Fibroblast of gingiva (primary cell): ENCODE measurements at regions not wholly inside any gene's neighbourhood (a gene's known extent, or its start where the extent isn't known, plus 50 kb on each side); places are given as distances from the start of the nearest gene placed in this dataset.
"Not testable (repeated sequence)": the region's sequence is repeated elsewhere in the genome, so short reads cannot be mapped to it uniquely, and the experiment has no call there.

Experiments used
- DNase-seq: peaks from one replicate; pipeline ENCODE4 v3.0.0-alpha.2; 2011; ENCODE audit warnings: low read depth

DNA sequence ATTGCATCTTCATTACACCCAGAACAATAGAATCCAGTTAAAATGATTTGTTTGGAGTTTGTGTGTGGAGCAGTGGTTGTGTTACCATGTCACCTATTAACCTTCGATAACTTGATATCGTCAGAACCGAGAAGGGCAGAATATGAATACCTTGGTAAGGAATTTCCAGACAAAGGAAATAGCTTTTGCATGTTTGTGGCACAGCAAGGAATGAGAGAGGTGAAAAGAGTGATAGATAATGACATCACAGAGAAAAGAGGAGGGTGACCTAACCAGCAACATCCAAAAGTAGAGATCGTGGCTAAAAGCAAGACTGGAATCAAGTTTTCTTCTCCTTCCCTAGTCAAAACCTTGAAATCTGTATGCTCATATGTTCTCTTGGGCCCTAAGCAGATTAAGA is 244.6 kb upstream of the NEGR1 start:
- no peak for DNase-seq

GRCh38 chr1:72524021-72524420 is 241.7 kb upstream of the NEGR1 start:
- DNase-seq = no peak

GRCh38 chr1:72521659-72522058 is 239.3 kb upstream of the NEGR1 start:
- no peak for DNase-seq

GRCh38 chr1:72516826-72517225 is 234.5 kb upstream of the NEGR1 start:
- DNase-seq = peak; percentile 4

GRCh38 chr1:72516264-72516663 is 233.9 kb upstream of the NEGR1 start:
- no peak for DNase-seq

DNA sequence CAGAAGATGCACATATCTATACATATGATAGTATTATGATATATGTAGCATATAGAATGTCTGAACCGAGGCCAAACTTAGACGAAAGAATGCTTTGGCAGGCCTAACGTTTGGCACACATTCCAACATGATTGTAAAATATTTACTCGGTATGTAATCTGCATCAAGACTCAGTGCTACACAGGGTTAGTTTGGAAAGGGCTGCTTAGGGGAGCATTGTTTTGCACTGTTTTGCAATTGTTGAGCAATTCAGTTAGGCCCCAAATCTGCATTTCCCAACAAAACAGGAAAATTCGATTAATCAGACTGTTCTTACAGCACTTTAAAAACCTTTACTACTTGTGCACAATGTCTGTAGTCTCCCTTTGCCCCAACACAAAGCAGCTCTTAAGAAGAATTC is 216.0 kb upstream of the NEGR1 start:
- DNase-seq = peak; percentile 39

GRCh38 chr1:72489801-72490200 is 207.5 kb upstream of the NEGR1 start:
- no peak for DNase-seq

- DNase-seq = peak; percentile 20
These were observed 203.5 kb upstream of the NEGR1 start for GRCh38 chr1:72485801-72486200.

DNA sequence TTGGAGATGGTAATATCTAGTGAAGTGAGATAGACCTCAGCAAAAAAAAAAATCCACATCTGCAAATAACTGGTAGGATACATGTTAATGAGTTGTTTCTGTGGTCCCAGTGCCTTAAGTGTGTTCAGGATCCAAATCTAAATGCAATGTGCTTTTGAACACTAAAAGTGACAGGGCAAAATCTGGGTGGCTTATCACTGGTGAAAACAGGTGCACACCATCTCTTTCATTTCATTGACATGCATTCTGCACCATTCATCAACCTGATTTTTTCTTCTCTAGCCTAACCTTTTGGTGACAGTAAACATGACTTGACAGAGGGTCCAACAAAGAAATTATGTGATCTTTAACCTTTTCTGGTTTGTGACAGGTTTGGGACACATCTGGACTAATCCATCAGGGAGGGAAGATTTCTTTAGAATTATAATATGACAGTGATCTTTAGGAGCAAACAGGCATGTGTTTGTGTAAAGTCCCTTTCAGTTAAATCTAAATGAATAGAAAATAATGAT is 201.6 kb upstream of the NEGR1 start:
- no peak for DNase-seq

DNA sequence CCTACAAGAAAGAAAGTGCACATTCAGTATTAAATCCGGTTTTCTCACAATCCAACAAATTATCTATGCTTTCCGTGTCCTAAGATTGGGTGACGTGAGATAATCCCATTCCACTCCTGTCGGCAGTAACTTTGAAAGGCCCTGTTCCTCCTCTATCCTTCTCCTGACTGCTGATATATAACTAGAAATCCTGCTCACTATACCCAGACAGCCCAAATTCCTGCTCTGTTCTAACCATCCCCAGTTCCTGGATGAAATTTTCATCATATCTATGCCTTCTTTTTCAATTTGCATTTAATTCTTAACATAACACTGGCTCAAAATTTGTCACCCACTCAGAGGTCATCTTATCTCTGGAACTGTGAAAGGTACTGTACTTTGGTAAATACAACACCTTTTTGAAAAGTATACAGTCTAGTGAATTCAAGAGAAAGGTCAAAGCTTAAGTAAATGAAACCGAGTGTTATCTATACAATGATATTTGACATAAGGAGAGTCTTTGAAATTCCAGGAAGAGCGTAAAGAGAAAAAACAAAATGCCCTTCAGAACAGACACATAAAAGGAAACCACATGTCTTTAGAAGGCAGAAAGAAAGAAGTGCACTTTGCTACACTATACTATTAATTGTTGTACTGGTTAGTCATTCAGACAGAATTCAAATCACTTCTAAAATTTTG is 200.5 kb upstream of the NEGR1 start:
- DNase-seq = no peak

- no peak for DNase-seq
These were observed 199.2 kb upstream of the NEGR1 start for GRCh38 chr1:72481420-72481970.

DNA sequence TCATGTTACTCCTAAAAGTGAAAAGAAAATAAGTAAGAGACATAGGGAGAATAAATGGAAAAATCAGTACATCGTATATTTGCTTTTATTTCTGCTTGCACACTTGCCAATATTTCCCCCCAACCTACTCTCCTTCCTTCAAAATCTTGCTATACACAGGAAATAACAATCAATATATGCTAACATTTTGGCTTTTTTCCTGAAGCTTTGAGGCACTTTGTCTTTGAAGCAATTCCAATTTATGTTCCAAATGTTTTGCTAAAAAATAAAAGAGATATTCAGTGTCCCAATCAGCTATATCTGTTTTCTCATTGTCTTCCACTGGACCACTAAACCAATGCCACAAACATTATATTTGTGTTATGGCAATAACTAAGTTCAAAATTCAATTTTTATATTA is 184.0 kb upstream of the NEGR1 start:
- no peak for DNase-seq

DNA sequence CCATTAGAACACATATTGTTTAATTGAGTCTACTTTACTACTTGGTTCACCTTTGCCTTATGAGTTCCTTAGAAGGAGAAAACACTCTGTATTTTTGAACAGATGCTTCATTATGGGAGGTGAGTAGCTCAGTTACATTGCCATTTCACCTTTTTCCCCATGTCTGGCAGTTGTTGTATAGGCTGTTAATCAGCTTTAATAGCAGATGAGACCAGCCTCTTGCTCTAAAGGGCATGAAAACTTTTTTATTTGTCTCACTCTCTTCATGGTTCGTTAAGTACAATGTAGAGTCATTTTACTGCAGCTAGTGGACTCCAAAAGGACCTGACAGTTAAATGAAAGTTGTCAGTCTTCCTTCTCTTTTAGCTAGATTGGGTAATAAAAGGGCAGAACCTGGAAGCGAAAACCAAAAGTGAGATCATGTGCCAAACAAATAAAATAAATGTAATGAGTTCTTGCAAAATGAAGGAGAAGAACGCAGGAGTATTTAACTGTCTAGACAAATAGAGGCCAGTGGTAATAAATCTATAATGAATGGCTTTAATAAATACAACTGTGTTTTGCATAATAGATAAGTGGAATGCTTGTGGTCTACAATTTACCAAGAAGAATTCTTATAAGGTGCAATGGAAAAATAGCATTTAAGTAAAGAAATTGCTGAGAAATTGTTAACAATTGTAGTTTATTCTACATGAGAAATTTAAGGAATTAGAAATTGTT is 180.0 kb upstream of the NEGR1 start:
- DNase-seq = no peak

GRCh38 chr1:72442262-72442661 is 159.9 kb upstream of the NEGR1 start:
- no peak for DNase-seq

- DNase-seq = peak; percentile 9
These were observed 156.7 kb upstream of the NEGR1 start for GRCh38 chr1:72439036-72439435.

- no peak for DNase-seq
These were observed 155.9 kb upstream of the NEGR1 start for GRCh38 chr1:72438270-72438669.

DNA sequence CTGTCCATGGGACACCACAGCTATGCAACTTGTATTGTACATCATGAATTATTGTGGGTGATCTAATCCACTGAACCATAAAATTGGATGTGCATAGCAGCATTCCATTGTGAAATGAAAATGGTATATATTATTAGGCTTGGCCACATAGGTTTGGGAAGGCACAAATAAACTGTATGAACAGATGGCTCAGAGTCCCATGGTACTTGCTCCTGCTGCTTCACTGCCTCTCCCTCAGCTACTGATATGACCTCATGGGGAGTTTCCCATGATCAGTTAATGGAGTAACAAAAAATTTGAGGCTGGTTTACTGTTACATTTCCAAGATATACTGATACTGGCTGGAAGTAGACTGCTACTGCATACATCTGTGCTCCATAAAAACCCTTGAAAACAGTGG is 152.7 kb upstream of the NEGR1 start:
- DNase-seq = no peak

- no peak for DNase-seq
These were observed 151.7 kb upstream of the NEGR1 start for GRCh38 chr1:72434070-72434469.

DNA sequence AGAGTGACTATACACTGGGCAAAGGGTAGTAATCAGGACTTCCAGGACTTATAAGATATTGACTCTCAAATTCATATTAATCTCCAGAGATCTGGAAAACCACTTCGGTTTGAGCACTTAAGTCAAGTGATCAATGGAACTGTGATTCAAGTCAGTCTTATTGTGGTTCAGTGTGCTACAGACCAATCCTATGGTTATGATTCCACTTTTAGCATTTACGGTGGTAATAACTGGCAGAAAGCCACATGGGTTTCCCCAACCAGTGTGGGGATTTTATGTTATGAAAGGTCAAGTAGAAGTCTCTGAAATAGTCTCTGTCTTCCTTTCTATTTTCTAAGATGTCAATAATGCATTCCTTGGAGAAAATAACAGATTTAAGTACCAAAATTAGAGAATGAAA is 151.3 kb upstream of the NEGR1 start:
- DNase-seq = no peak

DNA sequence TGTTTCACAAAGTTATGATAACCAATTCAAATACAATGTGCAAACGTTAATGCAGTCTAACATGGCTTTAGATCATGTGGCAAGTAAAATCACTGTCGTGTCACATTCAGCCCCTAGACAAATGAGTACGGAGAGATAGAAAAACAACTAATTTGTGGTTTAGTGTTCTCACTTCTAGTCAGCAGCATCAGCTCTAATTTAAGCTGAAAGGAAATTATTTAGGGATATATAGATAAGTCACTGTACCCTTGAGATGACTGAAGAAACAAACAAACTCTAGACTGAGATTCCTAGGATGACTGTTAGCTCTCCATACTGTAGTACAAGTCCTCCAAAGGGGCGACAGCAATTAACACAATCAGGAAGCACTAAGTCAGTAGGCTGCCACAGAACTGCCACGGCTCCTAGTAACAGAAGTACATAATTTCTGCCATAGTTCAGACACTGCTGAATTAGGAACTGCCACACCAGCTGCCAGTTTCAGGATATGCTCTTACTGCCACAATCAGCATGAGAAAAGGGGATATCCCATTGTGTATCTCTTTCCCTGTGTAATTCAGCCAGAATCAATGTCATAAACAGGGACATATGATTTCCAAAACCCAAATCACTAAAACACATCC is 150.4 kb upstream of the NEGR1 start:
- no peak for DNase-seq

- DNase-seq = no peak
These were observed 149.5 kb upstream of the NEGR1 start for GRCh38 chr1:72431810-72432209.

DNA sequence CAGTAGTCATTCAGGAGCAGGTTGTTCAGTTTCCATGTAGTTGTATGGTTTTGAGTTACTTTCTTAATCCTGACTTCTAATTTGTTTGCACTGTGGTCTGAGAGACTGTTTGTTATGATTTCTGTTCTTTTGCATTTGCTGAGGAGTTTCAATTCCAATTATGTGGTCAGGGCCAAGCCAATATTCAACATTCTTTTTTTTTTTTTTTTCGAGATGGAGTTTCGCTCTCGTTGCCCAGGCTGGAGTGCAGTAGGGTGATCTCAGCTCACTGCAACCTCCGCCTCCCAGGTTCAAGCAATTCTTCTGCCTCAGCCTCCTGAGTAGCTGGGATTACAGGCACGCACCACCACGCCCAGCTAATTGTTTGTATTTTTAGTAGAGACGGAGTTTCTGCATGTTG is 145.9 kb upstream of the NEGR1 start:
- DNase-seq = not testable (repeated sequence)

GRCh38 chr1:72419229-72419628 is 136.9 kb upstream of the NEGR1 start:
- DNase-seq = no peak
